COLO829 (cell line): ENCODE measurements at regions not wholly inside any gene's neighbourhood (a gene's known extent, or its start where the extent isn't known, plus 50 kb on each side); places are given as distances from the start of the nearest gene placed in this dataset.
A peak's percentile ranks its signal among the peaks of the same experiment; 100 is the strongest.
"Not testable (repeated sequence)": the region's sequence is repeated elsewhere in the genome, so short reads cannot be mapped to it uniquely, and the experiment has no call there.

Source experiments
- DNase-seq: peaks from one replicate; pipeline ENCODE4 v3.0.0; 2012; ENCODE audit warnings: low spot score

DNA sequence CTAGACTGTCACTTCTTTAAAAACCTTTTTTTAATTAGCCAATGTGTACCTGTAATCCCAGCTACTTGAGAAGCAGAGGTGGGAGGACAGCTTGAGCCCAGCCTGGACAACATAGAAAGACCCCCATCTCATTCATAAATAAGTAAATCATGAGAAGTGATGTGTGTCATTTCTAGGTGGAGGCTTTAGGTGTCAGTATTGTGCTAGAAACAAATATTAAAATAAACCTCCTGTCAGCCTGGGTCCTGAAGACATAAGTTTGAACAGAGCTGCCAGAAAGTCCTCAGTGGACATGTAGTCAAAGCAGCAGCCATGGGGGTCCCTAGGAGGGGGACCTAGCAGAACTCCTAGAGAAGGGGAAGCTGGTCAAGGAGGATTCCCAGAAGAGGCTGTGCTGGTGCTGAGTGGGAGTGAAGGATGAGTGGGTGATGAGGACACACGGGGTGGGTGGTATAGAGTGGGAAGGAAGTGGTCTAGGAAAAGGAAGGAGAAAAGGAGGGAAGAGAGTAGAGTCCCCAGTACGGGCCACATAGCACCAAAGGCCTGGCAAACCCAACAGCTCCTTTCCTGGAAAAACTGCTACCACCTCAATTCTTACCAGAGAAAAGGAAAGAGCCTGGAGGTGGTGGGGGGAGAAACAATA is 316.6 kb upstream of the NCKAP5 start:
- peak; percentile 54 for DNase-seq

DNA sequence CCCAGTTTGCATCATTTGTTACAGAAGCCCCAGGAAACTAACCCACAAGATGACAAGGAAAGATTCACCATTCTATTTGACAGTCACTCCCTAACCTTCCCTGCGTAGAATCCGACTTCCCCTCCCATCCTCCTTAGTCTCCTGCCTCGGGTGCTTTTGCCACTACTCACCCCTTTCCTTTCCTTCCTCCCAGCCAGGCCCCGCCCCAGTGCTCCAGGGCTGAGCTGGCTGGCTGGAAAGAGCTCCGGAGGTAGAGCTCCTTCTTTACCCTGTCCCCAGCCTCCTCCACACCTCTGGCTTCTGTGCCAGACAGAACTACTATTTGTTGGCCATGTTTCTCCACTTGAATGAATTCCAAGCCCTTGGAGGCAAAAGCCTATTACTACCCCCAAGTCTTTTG is 317.6 kb upstream of the NCKAP5 start:
- DNase-seq, result peak; percentile 46

DNA sequence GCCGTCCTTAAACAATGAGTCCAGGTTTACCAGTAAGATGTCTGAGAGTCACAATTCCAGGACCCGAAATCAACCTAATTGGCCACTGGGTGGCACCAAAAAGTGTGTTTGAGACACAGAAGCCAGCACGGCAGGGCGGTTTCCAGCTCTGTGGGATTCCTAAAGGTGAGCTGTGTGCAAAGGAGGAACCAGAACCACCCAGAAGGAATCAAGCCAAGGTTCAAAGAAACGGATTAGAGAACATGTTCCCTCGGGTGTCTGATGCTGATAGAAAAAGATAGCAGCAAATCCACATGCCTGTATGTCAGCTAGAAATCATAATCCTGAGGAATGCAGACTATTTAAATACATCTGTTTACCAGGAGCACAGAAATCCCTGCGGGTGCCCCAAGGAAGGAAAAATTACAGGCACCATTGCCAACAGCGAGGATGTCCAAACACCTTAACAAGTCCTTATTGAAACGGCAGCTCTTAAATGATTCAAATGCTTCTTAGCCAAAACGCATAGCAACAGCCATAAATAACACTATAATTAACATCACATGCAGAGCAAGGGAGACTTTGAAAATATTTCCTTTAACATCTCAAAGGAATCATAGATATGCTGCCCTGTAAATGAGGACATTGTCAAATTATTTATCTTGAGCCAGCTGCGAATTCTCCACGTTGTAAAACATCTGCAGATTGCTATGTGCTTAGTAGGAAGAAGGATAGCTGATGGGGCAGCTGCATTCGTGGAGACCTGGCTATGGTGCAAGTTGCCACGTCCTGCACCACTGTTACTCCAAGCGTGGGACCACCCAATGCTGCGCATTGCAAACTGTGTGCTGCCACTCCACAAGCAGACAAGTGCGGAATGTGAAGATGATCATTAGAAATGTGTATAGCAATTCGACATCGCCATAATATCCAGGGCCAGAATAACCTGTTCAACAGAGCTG is 318.7 kb upstream of the NCKAP5 start:
- peak; percentile 88 for DNase-seq

DNA sequence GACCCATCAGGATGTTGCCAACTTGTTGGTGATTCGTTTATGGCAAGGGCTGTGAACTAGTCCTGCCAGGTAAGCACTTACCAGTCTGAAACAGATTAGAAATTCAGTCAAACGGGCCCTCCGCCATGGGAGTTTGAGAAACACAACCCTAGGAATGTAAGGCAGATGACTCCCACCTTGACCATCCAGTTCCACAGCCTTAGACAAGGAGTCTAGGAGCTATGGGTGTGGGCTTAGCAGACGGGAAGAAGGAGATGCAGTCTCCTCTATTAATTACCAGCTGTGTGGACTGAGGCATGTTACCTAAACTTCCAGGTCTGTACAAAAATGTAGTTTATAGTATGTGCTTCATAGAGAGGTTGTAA is 319.4 kb upstream of the NCKAP5 start:
- DNase-seq, result no peak

DNA sequence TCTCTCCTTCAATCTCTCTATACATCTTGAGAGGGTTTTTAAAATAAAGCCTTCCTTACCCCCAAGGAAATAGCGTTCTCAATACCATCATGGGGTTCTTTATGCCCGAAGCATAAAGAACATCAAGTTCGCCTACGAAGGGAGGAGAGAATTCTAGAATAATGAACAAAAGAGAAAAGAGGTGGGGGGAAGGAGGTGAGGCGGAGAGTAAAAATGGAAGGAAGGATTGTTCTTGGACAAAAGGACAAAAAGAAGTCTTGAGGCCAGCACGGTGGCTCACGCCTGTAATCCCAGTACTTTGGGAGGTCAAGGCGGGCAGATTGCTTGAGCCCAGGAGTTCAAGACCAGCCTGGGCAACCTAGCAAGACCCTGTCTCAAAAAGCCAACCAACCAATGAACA is 319.8 kb upstream of the NCKAP5 start:
- DNase-seq, result no peak

DNA sequence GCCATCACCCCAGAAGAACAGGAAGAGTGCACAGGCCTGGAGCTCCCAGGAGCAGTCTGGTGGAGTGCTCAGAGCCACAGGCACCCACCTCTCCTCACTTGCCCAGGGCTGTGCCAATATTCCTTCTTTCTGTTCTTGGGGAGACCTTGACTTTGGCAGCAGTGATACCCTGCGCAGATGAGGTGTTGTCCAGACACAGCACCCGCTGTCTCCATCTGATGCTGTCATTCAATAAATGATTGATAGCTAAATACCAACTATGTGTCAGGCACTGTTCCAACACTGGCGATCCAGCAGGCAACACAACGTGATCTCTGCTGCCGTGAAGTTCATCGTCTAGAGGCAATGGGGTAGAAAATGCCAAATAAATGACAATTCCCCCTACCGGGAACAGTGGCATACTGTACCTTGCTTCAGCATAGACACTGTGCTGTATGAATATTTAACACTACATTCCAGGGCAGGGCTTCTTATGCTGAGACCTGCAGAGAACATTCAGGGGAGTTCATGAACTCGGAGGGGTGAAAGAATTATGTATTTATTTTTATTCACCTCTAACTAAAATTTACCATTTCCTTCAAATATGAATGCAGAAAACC is 320.5 kb upstream of the NCKAP5 start:
- no peak for DNase-seq

DNA sequence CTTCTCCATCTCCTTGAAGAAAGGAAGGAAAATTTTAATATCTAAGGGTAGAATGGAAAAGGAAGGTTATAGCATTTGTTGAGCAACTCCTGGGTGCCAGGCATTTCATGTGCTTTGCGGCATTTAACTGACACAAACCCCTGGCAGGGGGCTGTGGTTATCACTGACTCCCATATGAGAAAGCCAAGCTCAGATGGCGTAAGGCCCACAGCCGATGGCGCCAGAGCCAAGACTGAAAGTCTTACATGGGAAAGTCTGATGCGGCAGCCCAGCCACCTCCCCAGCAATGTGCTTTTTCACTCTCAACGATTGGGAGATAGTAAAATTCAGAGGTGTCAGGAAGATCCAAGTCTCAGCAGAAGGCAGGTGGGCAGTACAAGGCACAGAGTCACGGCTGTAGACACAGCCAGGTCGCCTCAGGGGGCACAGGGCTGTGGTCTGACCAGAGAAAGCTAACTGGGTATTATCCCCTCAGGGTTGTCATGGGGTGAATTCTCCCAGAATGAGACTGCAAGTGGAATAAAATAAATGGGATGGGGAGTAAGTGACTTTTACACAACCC is 324.2 kb upstream of the NCKAP5 start:
- no peak for DNase-seq

DNA sequence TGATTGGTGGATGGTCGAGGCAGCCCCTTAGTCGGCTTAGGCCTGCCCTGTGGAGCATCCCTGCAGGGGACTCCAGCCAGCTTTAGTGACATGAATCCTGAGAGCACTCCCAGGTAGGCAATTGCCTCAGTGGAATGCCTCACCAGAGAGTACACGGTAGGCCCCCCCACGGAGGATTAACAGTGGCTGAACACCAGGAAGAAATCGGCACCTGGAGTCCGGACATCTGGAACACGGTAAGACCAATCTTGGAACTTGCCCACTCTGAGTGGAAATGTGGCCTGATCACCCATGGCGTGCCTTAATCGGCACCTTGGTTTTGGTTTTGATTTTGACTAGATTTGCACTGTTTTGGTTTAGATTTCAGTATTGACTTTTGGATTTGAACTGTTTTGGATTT is 326.2 kb upstream of the NCKAP5 start:
- no peak for DNase-seq

DNA sequence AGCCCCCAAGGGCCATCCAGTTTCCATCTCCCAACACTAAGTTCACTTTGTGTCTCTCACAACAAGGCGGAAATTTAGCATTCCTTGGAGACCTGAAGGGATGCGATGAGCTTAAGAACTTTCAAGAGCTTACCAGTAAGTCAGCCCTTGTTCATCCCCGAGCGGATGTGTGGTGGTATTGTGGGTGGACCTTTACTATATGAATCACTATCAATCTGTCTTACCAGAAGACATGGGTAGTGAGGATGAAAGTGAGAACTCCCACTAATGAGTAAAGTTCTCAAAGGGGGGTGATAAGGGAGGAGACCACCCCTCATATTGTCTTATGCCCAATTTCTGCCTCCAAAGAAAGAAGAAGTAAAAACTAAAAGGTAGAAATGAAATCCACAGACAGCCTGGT is 329.6 kb upstream of the NCKAP5 start:
- DNase-seq, result not testable (repeated sequence)

DNA sequence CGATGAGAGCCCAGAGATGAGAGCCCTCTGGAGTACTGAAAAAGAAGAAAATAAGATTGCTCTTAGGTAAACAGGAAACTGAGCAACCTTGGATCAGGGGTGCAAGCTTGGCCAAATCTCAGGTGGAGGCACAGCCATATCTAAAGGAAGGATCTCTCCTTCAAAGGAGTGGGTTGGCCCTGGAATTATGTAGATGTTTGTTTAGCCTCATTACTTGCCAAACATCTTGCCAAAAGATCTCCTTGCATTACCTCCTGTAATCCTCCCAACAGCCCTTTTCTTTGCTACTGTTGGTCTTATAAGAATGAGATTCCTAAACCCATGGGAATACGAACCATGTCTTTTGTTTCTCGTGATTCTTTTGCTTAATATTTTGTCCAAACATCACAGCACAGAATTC is 332.6 kb upstream of the NCKAP5 start:
- DNase-seq, result no peak

DNA sequence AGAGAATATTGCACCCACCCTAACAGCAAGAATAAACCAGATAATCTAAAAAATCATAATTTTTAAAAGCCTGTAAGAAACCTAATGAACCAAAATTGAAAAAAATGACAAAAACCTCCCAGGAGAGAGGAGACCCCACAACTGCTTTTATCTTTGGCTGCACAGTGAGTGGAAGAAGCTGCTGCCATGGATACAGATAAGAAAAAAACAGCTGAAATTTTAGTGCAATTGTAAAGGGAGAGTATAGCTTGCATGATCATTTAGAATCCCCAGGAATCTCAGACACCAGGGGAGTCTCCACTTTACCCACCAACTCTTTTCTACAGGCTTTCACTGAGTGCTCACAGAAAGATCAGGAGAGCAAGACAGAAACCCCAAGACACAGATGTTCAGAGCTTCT is 338.1 kb upstream of the NCKAP5 start:
- no peak for DNase-seq

DNA sequence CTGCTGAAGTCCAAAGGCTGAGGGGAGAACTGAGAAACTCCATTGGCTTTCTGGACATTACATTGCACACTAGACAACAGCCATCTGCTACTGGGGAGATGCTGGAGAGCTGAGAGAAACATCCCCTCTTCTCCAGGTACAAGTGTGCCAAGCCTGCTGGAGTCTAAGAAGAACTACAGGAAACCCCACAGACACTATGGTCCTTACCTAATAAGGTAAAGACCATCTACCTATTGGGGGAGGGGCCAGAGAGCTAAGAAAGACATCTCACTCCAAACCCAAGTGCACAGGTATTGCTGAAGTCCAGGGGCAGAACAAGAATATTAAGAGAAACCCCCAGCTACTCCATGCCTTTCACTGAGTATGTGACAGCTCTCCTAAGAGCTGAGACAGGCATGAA is 338.7 kb upstream of the NCKAP5 start:
- no peak for DNase-seq

DNA sequence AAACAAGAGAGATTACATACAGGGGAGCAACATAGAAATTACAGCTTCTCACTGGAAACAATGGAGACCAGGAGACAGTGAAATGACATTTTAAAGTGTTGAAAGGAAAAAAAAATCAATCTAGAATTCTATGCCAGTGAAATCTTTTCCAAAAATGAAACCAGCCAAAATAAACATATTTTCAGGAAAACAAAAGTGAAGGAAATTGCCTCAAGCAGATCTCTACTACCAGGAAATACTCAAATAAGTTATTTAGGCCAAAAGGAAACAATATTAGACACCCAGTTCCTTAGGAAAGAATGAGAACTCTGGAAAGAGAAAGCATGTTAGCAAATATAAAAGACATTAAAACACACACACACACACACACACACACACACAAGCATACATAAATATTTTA is 339.9 kb upstream of the NCKAP5 start:
- no peak for DNase-seq

DNA sequence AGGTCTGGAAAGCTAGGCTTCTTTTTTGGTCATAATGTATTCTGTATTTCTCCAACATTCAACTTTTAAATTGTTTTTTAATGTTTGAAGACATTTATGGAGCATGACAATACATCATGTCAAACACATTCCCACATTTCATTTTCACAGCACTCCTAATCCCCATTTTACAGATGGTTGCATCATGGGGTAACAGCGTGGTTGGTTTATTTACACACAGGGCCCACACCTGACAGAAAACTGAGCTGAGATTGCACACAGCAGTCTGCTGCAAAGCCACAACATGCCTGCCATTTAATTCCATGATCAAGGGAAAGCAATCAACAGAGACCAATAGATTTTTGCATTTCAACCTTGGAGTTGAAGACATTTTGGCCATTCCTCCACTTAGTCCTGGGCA is 335.7 kb upstream of the MGAT5 start:
- DNase-seq, result no peak

DNA sequence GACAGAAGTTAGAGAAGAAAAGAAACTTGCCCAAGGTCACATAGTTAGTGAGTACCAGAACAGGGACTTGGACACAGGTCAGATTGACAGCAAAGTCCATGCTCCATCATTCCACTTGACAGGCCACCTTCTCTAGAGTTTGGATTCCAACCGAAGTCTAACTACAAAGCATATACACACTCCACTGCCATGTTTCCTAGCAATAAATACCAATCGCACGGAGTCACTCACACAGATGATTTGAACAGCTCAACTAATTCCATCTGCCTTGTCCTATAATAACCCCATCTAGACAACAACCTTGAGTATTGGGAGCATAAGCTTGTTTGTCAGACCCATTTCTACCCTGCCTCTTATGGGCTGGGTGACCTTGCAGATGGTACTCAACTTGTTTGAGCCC is 334.6 kb upstream of the MGAT5 start:
- no peak for DNase-seq

DNA sequence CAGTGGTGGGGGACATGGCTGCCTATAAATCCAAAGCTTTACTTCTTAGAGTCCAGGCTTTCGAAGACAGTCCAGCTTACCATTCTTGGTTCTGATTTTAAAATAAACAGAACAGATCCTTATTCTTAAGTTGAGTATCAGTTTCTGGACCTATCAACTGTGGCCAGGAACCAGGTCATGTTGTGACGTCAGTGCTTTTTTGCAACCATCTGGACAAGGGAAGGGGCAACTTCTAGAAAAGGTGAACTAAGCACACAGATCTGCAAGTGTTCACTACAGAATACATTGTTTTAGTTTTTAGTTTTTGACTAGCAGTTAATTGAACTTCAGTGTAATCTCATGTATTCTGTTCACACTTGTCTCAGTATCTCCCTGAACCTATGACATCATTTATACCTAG is 326.0 kb upstream of the MGAT5 start:
- DNase-seq, result no peak

DNA sequence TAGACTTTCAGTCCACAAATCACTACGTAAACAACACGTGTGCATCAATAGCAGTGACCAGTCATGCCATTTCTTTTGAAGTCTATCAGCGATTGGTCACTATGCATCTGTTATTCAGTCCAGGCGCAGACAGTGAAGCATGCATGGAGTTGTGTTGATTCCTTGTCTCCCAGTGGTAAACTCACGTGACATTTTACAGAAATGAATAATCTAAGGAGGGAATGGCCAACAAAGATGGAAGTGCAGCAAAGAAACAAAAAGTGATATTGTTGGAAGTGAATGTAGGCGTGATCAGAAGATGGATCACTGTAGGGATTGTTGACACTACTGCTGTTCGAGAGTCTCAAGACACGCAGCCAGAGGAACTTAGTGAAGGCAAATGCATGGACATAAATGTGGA is 317.8 kb upstream of the MGAT5 start:
- peak; percentile 85 for DNase-seq

DNA sequence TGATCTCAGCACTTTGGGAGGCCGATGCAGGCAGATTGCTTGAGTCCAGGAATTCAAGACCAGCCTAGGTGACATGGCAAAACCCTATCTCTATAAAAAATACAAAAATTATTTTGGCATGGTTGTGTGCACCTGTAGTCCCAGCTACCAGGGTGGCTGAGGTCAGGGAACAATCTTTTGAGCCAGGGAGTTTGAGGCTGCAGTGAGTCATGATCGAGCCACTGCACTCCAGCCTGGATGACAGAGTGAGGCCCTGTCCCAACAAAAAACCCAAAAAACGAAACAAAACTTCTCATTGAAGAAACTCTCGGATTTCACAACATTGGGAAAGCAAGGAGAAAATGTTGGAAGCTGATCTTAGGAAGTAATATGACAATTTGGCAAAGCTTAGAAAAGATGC is 317.3 kb upstream of the MGAT5 start:
- peak; percentile 23 for DNase-seq

DNA sequence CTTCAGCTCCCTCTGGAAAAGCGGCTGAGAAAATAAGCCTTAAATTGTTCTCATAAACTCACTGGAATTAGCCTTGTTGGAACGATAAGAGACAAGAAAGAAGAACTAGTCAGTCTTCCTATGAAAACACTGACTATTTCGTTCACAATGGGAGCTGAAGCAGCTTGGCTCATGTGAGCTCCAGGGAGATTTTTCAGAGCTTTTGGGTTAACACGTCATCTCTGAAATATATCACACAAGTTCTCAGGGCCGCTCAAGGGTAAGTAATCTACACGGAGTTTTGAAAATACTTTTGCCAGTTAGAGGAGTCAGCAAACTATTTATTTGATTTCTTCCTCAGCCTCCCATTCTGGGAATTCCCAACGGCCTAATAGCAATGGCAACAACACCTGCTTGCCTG is 316.2 kb upstream of the MGAT5 start:
- DNase-seq, result no peak

DNA sequence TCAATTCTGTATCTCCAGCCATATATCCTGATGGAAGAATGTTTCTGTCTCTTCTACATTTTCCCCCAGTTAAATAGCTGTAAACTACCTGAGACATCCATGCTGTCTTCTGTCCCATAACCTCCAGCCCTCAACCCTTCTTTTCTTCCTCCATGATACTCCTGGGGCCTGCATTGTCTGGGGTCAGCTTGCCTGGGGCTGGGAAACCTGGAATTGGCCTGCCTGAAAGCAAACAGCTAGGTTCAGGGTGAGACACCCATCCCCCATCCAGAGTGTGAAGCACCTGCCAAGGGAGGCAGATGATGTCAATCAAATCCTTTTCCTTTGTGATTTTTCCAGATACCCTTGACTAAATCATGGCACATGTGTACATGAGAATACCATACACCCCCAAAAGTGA is 313.7 kb upstream of the MGAT5 start:
- no peak for DNase-seq

DNA sequence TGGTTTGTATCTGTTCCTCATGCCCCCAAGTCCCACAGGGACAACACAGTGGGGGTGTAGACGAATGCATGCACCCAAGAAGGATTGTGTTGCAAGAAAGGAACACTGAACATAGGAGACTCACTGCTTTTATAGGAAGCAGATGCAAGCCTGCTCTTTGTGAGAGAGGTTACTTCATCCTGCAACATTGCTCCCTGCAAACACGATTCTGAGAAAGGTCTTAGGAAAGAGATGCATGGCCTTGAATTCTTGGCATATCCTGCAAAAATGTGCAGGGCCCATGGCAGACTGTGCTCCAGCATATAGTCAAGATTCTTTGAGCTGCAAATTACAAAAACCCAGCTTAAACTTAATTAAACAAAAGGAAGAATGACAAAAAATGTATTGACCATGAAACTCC is 312.2 kb upstream of the MGAT5 start:
- no peak for DNase-seq

DNA sequence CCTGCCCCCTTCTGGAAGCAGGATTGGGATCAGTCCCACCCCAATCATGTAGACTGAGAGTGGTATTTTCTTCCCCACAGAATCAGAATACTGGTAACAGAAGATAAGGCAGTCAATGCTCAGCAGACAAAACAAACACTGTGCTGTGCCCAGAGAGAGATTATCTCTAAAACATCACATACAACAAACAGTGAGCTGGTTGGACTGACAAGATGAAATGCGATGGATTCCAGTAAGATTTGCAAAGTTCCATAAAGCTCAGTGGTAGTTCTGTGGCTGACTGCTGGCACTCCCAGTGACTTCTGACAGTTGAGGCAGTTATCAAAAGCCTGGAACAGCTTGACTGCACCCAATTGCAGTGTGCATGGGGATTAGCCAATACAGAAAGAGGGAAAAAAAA is 311.5 kb upstream of the MGAT5 start:
- DNase-seq, result no peak

DNA sequence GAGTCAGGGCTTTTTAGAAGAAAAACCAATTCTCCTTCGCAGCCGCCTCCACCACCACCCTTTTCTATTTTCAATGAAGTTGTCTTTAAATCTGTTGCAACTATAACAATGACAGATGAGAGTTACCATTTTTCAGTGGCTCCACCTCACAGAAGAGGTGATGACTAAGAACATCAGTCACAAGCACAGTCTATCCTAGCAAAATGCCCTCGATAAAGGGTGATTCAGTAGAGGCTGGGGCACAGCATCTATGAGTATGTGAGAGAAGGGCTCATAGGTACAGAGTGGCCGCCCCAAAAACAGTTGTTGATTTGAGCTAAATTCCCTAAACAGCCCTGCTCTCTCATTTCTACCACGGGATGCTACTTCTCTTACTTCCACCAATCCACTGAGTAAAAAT is 310.8 kb upstream of the MGAT5 start:
- no peak for DNase-seq
